NT2/D1 (cell line): ENCODE measurements at regions not wholly inside any gene's neighbourhood (a gene's known extent, or its start where the extent isn't known, plus 50 kb on each side); places are given as distances from the start of the nearest gene placed in this dataset.

Experiments
- SUZ12 ChIP-seq: IDR thresholded peaks from 2 replicates; pipeline ENCODE4 v1.6.1; 2011; ENCODE audit not compliant: insufficient read length, insufficient read depth; ENCODE audit errors: extremely low read depth
- YY1 ChIP-seq: IDR thresholded peaks from 2 replicates; pipeline ENCODE4 v1.6.1; 2011; ENCODE audit not compliant: insufficient read length, insufficient read depth
- ZNF274 ChIP-seq: IDR thresholded peaks from 2 replicates; pipeline ENCODE4 v1.6.1; 2011; ENCODE audit warnings: mild to moderate bottlenecking, low read depth, low read length

- TF ChIP-seq ZNF274 (no peak), YY1 (no peak), SUZ12 (no peak)
Measured at GRCh38 chr1:230501242-230501641, 75.1 kb upstream of the PGBD5 start.
